Astrocyte (in vitro differentiated cells and primary cell): ENCODE measurements at regions not wholly inside any gene's neighbourhood (a gene's known extent, or its start where the extent isn't known, plus 50 kb on each side); places are given as distances from the start of the nearest gene placed in this dataset.

Experiments
- CTCF ChIP-seq: IDR thresholded peaks from 2 replicates; pipeline ENCODE4 v1.5.1; 2011; ENCODE audit warnings: low read depth, mild to moderate bottlenecking, inconsistent platforms, low read length, moderate library complexity; ENCODE audit not compliant: insufficient read depth
- EZH2 ChIP-seq: IDR thresholded peaks from 2 replicates; pipeline ENCODE4 v1.6.1; 2012; ENCODE audit warnings: mild to moderate bottlenecking, low read length, inconsistent platforms; ENCODE audit not compliant: insufficient read depth

GRCh38 chr7:41311301-41311700 lies 391.6 kb downstream of the INHBA start:
- TF ChIP-seq CTCF (no peak), EZH2 (no peak)
